WTC11 (cell line): ENCODE measurements at regions not wholly inside any gene's neighbourhood (a gene's known extent, or its start where the extent isn't known, plus 50 kb on each side); places are given as distances from the start of the nearest gene placed in this dataset.

ENCODE experiments used
- ATAC-seq: fragments of 200-7000 bp; cut with Tn5 transposase; 2 replicates; pipeline ENCODE4 v1.10.0; 2021; ENCODE audit warnings: mild to moderate bottlenecking, moderate library complexity
- CTCF ChIA-PET: fragments of 300-600 bp; sonication (Branson Sonifier 250); formaldehyde crosslinking; loops from one replicate; lab custom pipeline; 2021; ENCODE audit warnings: antibody characterized with exemption; lab: Charles Lee
- POLR2A ChIA-PET: fragments of 350-600 bp; sonication (Branson Sonifier 250); formaldehyde crosslinking; loops from one replicate; lab custom pipeline; 2021; ENCODE audit warnings: antibody characterized with exemption; lab: Charles Lee
- DNase-seq: peaks from one replicate; pipeline ENCODE4 v3.0.0; 2021; ENCODE audit warnings: low spot score
- H3K27ac Mint-ChIP-seq: 2 replicates; pipeline ENCODE4 v1.8.0; 2021; ENCODE audit warnings: mixed read lengths
- H3K27me3 Mint-ChIP-seq: 2 replicates; pipeline ENCODE4 v1.8.0; 2021; ENCODE audit warnings: low read depth, mild to moderate bottlenecking, moderate library complexity, mixed read lengths
- H3K36me3 Mint-ChIP-seq: 2 replicates; pipeline ENCODE4 v1.8.0; 2021; ENCODE audit warnings: mixed read lengths
- H3K4me1 Mint-ChIP-seq: 2 replicates; pipeline ENCODE4 v1.8.0; 2022; ENCODE audit warnings: mixed read lengths
- H3K4me3 Mint-ChIP-seq: 2 replicates; pipeline ENCODE4 v1.8.0; 2021; ENCODE audit warnings: mild to moderate bottlenecking, moderate library complexity, mixed read lengths
- H3K9me3 Mint-ChIP-seq: 2 replicates; pipeline ENCODE4 v1.8.0; 2021; ENCODE audit warnings: mixed read lengths
- AR ChIP-seq: fragments of 250-450 bp; sonication (Bioruptor Pico); IDR thresholded peaks from 2 replicates; pipeline ENCODE4 v1.9.0; 2021; ENCODE audit warnings: mild to moderate bottlenecking
- ATF2 ChIP-seq: sonication (generic); formaldehyde crosslinking; IDR thresholded peaks from 2 replicates; pipeline ENCODE4 v1.8.1; 2022; ENCODE audit warnings: low read depth, missing genetic modification reagents, borderline replicate concordance
- CDX4 ChIP-seq: fragments of 250-450 bp; sonication (Bioruptor Pico); IDR thresholded peaks from 2 replicates; pipeline ENCODE4 v1.9.0; 2021; ENCODE audit warnings: moderate library complexity, mild to moderate bottlenecking, inconsistent platforms, borderline replicate concordance
- E2F1 ChIP-seq: sonication (generic); formaldehyde crosslinking; IDR thresholded peaks from 2 replicates; pipeline ENCODE4 v1.8.0; 2022; ENCODE audit warnings: mild to moderate bottlenecking, missing genetic modification reagents
- ESRRA ChIP-seq: sonication (generic); formaldehyde crosslinking; IDR thresholded peaks from 2 replicates; pipeline ENCODE4 v1.8.1; 2022; ENCODE audit warnings: mild to moderate bottlenecking, missing genetic modification reagents, borderline replicate concordance
- FOXJ3 ChIP-seq: sonication (generic); formaldehyde crosslinking; IDR thresholded peaks from 2 replicates; pipeline ENCODE4 v1.9.0; 2021; ENCODE audit warnings: missing genetic modification reagents, mild to moderate bottlenecking, borderline replicate concordance
- FOXP1 ChIP-seq: sonication (generic); formaldehyde crosslinking; IDR thresholded peaks from 2 replicates; pipeline ENCODE4 v1.8.0; 2022; ENCODE audit warnings: missing genetic modification reagents, mild to moderate bottlenecking, moderate library complexity, borderline replicate concordance
- GRHL2 ChIP-seq: fragments of 250-450 bp; sonication (Bioruptor Pico); IDR thresholded peaks from 2 replicates; pipeline ENCODE4 v1.8.0; 2022; ENCODE audit warnings: mild to moderate bottlenecking, moderate library complexity; ENCODE audit not compliant: insufficient replicate concordance, severe bottlenecking
- IRF1 ChIP-seq: sonication (generic); formaldehyde crosslinking; IDR thresholded peaks from 2 replicates; pipeline ENCODE4 v1.8.0; 2023; ENCODE audit warnings: missing genetic modification reagents
- JUN ChIP-seq: sonication (generic); formaldehyde crosslinking; IDR thresholded peaks from 2 replicates; pipeline ENCODE4 v1.8.0; 2023; ENCODE audit warnings: mild to moderate bottlenecking, missing genetic modification reagents
- MAX ChIP-seq: sonication (generic); formaldehyde crosslinking; IDR thresholded peaks from 2 replicates; pipeline ENCODE4 v1.8.0; 2022; ENCODE audit warnings: mild to moderate bottlenecking, missing genetic modification reagents
- MLX ChIP-seq: sonication (generic); formaldehyde crosslinking; IDR thresholded peaks from 2 replicates; pipeline ENCODE4 v1.8.1; 2023; ENCODE audit warnings: mild to moderate bottlenecking, missing genetic modification reagents, moderate library complexity
- MXD4 ChIP-seq: fragments of 250-450 bp; sonication (Bioruptor Pico); IDR thresholded peaks from 2 replicates; pipeline ENCODE4 v1.8.0; 2021; ENCODE audit warnings: mild to moderate bottlenecking, moderate library complexity, borderline replicate concordance
- NFE2L1 ChIP-seq: sonication (generic); formaldehyde crosslinking; IDR thresholded peaks from 2 replicates; pipeline ENCODE4 v1.8.1; 2023; ENCODE audit warnings: missing genetic modification reagents
- NR3C1 ChIP-seq: sonication (generic); formaldehyde crosslinking; conservative IDR thresholded peaks from 2 replicates; pipeline ENCODE4 v1.8.1; 2023; ENCODE audit warnings: low read depth, mild to moderate bottlenecking, missing genetic modification reagents
- PREB ChIP-seq: sonication (generic); formaldehyde crosslinking; IDR thresholded peaks from 2 replicates; pipeline ENCODE4 v1.8.1; 2022; ENCODE audit warnings: mild to moderate bottlenecking, missing genetic modification reagents, moderate library complexity, borderline replicate concordance
- SP1 ChIP-seq: sonication (generic); formaldehyde crosslinking; conservative IDR thresholded peaks from 2 replicates; pipeline ENCODE4 v1.8.1; 2022; ENCODE audit warnings: missing genetic modification reagents
- TEAD1 ChIP-seq: sonication (generic); formaldehyde crosslinking; IDR thresholded peaks from 2 replicates; pipeline ENCODE4 v1.8.0; 2022; ENCODE audit warnings: mild to moderate bottlenecking, missing genetic modification reagents
- USF1 ChIP-seq: sonication (generic); formaldehyde crosslinking; IDR thresholded peaks from 2 replicates; pipeline ENCODE4 v1.8.0; 2022; ENCODE audit warnings: mild to moderate bottlenecking, missing genetic modification reagents
- ZNF416 ChIP-seq: fragments of 250-450 bp; sonication (Bioruptor Pico); IDR thresholded peaks from 2 replicates; pipeline ENCODE4 v1.9.0; 2021; ENCODE audit warnings: mild to moderate bottlenecking, inconsistent platforms
- ZNF532 ChIP-seq: fragments of 250-450 bp; sonication (Bioruptor Pico); IDR thresholded peaks from 2 replicates; pipeline ENCODE4 v1.9.0; 2021; ENCODE audit warnings: mild to moderate bottlenecking, borderline replicate concordance

GRCh38 chr2:81136296-81136695, 831.7 kb upstream of the LRRTM1 start (continued):
- TF ChIP-seq JUN (no peak), PREB (no peak), GRHL2 (CRISPR knock-in tag) (no peak), TEAD1 (CRISPR knock-in tag) (no peak), SP1 (CRISPR knock-in tag) (no peak), IRF1 (CRISPR knock-in tag) (no peak), MAX (CRISPR knock-in tag) (no peak), MLX (CRISPR knock-in tag) (no peak), AR (CRISPR knock-in tag) (no peak), E2F1 (no peak), CDX4 (CRISPR knock-in tag) (no peak), MXD4 (CRISPR knock-in tag) (no peak), FOXP1 (CRISPR knock-in tag) (no peak), ZNF532 (no peak), NR3C1 (CRISPR knock-in tag) (no peak)

GRCh38 chr2:81097361-81097760, 792.8 kb upstream of the LRRTM1 start:
- Mint-ChIP-seq H3K27ac (no peak overlapping the region), H3K4me3 (no peak overlapping the region), H3K9me3 (no peaks in the 10 kb centered on the region), H3K27me3 (no peaks in the 10 kb centered on the region), H3K4me1 (peaks cover 11% of the 10 kb centered on the region), H3K36me3 (no peaks in the 10 kb centered on the region)
- ChIA-PET CTCF (no interaction called here), POLR2A (no interaction called here)
- ATAC-seq (no peak), DNase-seq (no peak)
- no peak for TF ChIP-seq NFE2L1 (CRISPR knock-in tag)
- TF ChIP-seq ESRRA: no peak
- no peak for TF ChIP-seq USF1 (CRISPR knock-in tag)
- no peak for TF ChIP-seq ZNF416
- no peak for TF ChIP-seq GRHL2 (CRISPR knock-in tag)
- no peak for TF ChIP-seq FOXJ3 (CRISPR knock-in tag)
- no peak for TF ChIP-seq ATF2 (CRISPR knock-in tag)
